GM12873 (cell line): ENCODE measurements at regions not wholly inside any gene's neighbourhood (a gene's known extent, or its start where the extent isn't known, plus 50 kb on each side); places are given as distances from the start of the nearest gene placed in this dataset.

Experiments used
- CTCF ChIP-seq: IDR thresholded peaks from 2 replicates; pipeline ENCODE4 v1.5.1; 2012; ENCODE audit warnings: low read depth, mild to moderate bottlenecking, moderate library complexity, low read length, control low read depth; ENCODE audit not compliant: insufficient read depth; ENCODE audit errors: missing control alignments

- TF ChIP-seq CTCF = no peak
These were observed 274.5 kb downstream of the LPIN1 start for GRCh38 chr2:12020833-12021469.

GRCh38 chr2:12027136-12027535 lies 280.7 kb downstream of the LPIN1 start:
- TF ChIP-seq CTCF = no peak

GRCh38 chr2:12031866-12032265 lies 285.4 kb downstream of the LPIN1 start:
- no peak for TF ChIP-seq CTCF

GRCh38 chr2:12032398-12032797 lies 286.0 kb downstream of the LPIN1 start:
- peak; percentile 53 for TF ChIP-seq CTCF

GRCh38 chr2:12032975-12033374 lies 286.5 kb downstream of the LPIN1 start:
- TF ChIP-seq CTCF = no peak

- TF ChIP-seq CTCF = no peak
These were observed 287.1 kb downstream of the LPIN1 start for GRCh38 chr2:12033494-12033893.

GRCh38 chr2:12034382-12034781 lies 287.9 kb downstream of the LPIN1 start:
- no peak for TF ChIP-seq CTCF
